ENCODE measurements at regions not wholly inside any gene's neighbourhood (a gene's known extent, or its start where the extent isn't known, plus 50 kb on each side); places are given as distances from the start of the nearest gene placed in this dataset.

- DNase-seq (ENCODE audit: low read depth) (no peak), FAIRE-seq (no peak)
- Histone ChIP-seq H3K36me3 (ENCODE audit: control insufficient read depth, insufficient read depth, low read length) (no peaks in the 10 kb centered on the region), H3K4me3 (ENCODE audit: low read depth, low read length) (no peak overlapping the region), H3K27me3 (ENCODE audit: control insufficient read depth, insufficient read depth, low read length) (no peaks in the 10 kb centered on the region)
- TF ChIP-seq CTCF (IDR thresholded peaks at IDR 0.05; ENCODE audit: insufficient read depth, low read length, severe bottlenecking), result no peak
Observed at GRCh38 chr13:68174893-68175292, 944.8 kb upstream of the PCDH9 start.

- Histone ChIP-seq H3K27me3 (ENCODE audit: control insufficient read depth, insufficient read depth, low read length) (no peaks in the 10 kb centered on the region), H3K4me3 (ENCODE audit: low read depth, low read length) (no peak overlapping the region), H3K36me3 (ENCODE audit: control insufficient read depth, insufficient read depth, low read length) (no peaks in the 10 kb centered on the region)
- DNase-seq (ENCODE audit: low read depth) (peak; percentile 41), FAIRE-seq (no peak)
- no peak for TF ChIP-seq CTCF (IDR thresholded peaks at IDR 0.05; ENCODE audit: insufficient read depth, low read length, severe bottlenecking)
Observed at GRCh38 chr13:68173111-68173510, 943.0 kb upstream of the PCDH9 start.

- TF ChIP-seq CTCF (IDR thresholded peaks at IDR 0.05; ENCODE audit: insufficient read depth, low read length, severe bottlenecking), result no peak
- H3K27me3 ChIP-seq (ENCODE audit: control insufficient read depth, insufficient read depth, low read length), result no peaks in the 10 kb centered on the region
- no peak for FAIRE-seq
Observed at GRCh38 chr13:68170961-68171360, 940.8 kb upstream of the PCDH9 start.

GRCh38 chr13:68168448-68168847 lies 938.3 kb upstream of the PCDH9 start:
- peak; percentile 25 for DNase-seq (ENCODE audit: low read depth)
- Histone ChIP-seq H3K4me3 (ENCODE audit: low read depth, low read length) (no peak overlapping the region), H3K36me3 (ENCODE audit: control insufficient read depth, insufficient read depth, low read length) (no peaks in the 10 kb centered on the region), H3K27me3 (ENCODE audit: control insufficient read depth, insufficient read depth, low read length) (no peaks in the 10 kb centered on the region)
- no peak for FAIRE-seq
- TF ChIP-seq CTCF (IDR thresholded peaks at IDR 0.05; ENCODE audit: insufficient read depth, low read length, severe bottlenecking), result no peak

More at GRCh38 chr13:68170961-68171360, 940.8 kb upstream of the PCDH9 start:
- H3K4me3 ChIP-seq (ENCODE audit: low read depth, low read length), result no peak overlapping the region
- no peaks in the 10 kb centered on the region for H3K36me3 ChIP-seq (ENCODE audit: control insufficient read depth, insufficient read depth, low read length)
- no peak for DNase-seq (ENCODE audit: low read depth)

GRCh38 chr13:68160466-68160865 lies 930.3 kb upstream of the PCDH9 start:
- no peak for FAIRE-seq

More at GRCh38 chr13:68160466-68160865, 930.3 kb upstream of the PCDH9 start:
- H3K36me3 ChIP-seq (ENCODE audit: control insufficient read depth, insufficient read depth, low read length), result no peaks in the 10 kb centered on the region
- no peak for DNase-seq (ENCODE audit: low read depth)
- no peak for TF ChIP-seq CTCF (IDR thresholded peaks at IDR 0.05; ENCODE audit: insufficient read depth, low read length, severe bottlenecking)
- no peak overlapping the region for H3K4me3 ChIP-seq (ENCODE audit: low read depth, low read length)
- no peaks in the 10 kb centered on the region for H3K27me3 ChIP-seq (ENCODE audit: control insufficient read depth, insufficient read depth, low read length)
